OCI-M1 (cell line): ENCODE measurements at regions not wholly inside any gene's neighbourhood (a gene's known extent, or its start where the extent isn't known, plus 50 kb on each side); places are given as distances from the start of the nearest gene placed in this dataset.

ENCODE experiments used
- DNase-seq: peaks from one replicate; lab custom pipeline; 2025; lab: John Stamatoyannopoulos, UW

DNA sequence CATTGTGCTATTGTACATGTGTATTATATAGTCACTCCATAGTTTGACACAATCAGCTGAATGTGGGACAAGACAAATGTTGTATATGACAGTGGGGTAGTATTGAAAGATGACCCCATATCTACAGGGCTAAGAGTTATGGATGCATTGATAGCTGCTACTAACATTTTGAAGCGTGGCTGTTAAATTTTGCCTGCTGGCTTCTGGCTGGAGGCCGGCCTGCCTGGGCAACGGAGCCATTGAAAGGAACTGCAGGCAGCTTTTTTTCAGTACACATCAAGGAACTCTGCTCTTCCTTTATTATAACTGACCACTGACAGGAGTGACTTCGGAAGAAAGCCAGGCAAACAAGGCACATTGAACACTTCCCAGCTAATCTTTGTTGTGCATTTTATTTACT is 76.1 kb upstream of the TMEM33 start:
- no peak for DNase-seq

DNA sequence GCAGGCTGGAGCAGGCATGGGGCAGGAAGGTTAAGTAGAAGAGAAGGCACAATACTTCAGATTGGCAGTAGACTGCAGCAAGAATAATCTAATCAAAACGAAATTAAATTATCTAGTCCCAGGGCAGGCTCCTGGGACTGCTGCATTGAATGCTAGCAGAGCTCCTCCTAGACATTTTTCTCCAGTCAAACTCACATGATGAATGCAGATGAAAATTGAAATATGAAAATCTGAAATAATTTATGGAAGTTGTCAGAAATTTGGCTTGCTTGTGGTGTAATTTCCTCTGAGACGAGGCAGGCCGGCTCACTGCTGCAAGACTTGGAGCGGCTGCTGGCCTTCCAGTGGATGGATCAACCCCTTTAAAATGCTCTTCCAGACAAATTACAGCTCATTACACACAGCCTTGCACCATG is 78.0 kb upstream of the TMEM33 start:
- DNase-seq = no peak

DNA sequence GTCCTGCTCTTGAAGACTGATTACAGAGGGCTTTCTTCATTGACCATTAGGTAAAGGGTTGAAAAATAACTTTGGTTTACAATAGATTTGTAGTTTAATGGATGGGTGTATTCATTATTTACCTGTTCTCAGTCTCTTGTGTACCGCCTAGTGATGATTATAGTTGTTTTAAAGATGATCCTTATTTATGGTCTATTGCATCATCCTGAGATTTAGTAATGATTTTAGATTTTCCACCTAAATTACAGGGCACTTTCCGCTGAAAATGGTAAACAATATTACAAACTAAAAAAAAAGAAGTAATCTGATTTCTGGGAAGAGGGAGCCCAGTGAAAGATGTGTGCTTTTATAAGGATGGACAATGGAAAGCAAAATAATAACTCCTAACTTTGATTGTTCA is 78.4 kb upstream of the TMEM33 start:
- no peak for DNase-seq

DNA sequence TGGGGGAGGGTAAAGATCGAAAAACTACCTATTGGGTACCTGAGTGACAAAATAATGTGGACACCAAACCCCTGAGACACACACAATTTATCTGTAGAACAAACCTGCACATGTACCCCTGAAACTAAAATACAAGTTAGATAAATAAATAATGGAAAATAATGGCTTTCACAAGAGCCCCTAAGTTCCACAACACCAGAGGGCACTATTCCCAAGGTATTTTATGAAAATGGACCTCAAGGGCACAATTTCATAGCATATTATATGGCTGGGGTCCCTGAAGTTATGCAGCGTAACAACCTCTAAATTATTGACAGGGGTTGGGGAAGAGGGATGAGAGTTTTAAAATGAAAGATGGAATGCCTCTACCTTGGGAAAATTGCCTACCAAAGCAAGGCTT is 81.3 kb upstream of the TMEM33 start:
- DNase-seq = peak; percentile 18

DNA sequence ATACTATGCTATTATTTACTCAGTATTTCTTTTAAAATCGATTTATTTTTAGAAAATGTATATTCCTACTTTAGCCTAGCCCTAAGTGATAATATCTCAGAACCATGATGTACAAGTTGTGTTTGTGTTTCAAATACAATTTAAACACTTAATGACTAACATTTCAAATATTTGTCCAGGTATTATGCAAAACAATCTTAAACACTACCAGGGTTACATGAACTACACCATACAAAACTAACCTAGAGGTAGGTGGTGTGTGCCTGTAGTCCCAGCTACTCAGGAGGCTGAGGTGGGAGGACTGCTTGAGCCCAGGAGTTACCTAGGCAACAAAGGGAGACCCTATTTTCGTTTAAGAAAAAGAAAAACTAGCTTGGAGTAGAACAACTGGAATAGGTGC is 83.0 kb upstream of the TMEM33 start:
- DNase-seq = no peak

DNA sequence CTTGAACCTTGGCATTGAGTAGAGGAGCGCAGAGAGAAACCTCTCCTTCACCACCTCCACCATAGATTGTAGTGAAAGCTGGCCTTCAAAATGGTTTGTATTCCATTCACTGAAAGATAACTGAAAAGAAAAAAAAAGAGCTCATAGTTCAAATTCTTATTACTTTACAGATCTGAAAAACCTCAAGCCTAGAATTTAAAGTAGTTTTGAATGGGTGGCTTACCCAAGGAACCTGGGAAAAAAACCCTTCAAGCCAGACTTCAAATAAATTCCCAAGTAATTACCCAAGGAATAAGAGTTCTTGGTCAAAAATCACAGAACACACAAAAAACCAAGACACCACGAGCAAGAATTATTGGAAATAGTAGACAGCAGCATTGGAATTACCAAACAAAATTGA is 83.6 kb upstream of the TMEM33 start:
- DNase-seq = no peak

DNA sequence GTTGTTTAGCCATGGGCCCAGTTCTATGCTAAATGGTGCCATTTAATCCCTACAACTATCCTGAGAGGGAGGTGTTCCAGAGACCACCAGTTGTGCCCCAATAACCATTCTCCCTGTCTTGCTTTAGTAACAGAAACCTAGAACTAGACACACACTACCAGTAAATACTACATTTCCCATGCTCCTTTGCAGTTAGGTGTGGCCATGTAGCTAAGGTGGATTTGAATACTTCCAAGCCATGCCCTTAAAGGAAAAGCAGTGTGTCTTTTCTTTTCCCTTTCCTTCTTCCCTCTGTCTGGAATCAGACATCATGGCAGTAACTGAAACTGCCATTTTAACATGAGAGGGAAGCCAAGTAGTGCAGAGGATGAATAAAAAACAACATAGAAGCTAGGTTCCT is 90.9 kb upstream of the TMEM33 start:
- no peak for DNase-seq

DNA sequence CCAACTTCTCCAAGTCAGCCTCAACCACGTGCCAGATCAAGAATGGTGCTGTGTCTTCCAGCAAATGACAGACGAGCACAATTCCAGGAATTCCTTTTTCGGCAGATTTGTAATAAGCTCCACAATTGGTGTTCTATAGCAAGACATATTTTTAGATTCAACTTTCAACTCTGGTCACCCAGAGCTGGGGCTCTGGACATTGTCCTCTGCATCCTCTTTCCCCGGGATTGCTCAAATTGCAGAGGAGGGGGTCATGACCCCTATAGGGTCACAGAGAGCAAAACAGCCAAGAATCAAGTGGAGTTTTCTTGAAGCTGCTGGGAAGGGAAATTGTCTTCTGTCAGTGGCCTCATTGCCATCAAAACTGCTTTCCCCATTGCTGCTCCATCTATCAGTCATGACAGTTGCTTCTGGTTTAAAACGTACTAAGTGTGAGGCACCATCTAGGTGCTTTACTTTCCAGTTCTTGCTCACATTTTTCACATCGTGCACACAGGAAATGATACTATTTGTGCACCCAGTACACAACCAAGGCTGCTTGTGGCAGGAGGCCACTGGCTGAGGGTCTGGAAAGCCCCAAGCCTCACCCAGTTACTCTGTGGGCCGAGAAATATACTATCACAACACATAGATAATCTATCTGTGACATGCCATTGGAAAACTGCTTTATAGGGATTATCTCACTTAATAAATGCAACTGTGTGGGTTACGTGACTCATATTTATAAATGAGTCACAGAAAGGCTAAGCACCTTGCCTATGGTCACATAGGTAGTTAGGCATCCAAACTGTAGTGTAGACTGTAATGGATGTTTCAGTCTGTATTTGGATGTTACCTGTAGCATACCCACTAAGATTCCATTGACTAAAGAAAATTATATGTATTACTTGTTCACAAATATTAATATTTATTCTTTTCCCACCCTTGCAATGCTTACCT is 91.7 kb upstream of the PHOX2B start:
- no peak for DNase-seq

DNA sequence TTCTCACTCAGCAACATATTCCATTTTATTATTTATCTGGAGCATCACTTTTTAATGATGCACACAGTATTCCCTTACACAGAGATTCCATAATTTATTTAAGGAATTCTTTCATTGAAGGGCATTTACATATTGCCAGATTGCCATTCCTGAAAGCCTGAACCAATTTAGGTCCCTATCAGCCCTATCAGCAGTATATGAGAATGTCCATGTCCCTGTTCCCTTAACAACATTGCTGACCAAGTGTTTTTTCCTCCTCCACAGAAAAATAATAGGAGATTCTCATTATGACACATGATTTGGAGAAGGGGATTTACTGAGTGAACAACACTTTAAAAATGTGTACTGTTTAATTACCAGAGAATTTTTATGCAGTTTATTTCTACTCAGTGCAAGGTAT is 90.1 kb upstream of the PHOX2B start:
- DNase-seq = no peak

DNA sequence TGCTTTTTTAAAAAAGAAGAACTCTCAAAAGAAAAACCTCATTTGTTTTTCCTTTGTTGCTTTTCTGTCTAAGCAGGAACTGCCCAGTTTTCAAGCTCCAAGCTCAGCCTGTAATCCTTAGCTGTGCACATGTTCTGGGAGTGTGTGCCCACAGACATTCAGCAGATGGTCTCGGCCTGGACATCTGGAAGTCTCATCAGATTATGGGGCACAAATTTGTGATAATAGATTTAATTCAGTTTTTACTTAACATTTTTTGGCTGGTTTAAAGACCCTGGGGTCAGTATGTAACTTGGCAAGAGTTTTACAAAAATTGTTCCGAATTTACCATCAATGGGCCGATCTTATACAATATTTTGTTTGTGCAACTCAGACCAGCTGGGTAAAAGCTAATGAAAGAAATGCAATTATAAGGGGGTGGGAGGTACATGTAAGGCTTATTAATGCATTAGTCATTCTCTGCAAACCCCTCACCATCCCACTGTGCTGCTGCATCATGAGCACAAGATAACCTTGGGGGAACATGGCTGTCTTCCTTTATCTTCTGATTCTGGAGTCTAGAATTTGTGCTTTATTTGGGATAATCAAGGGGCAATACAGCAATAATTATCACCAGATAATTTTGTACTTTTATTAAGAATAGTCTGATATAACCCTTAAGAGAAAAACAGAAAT is 86.9 kb upstream of the PHOX2B start:
- DNase-seq = no peak

DNA sequence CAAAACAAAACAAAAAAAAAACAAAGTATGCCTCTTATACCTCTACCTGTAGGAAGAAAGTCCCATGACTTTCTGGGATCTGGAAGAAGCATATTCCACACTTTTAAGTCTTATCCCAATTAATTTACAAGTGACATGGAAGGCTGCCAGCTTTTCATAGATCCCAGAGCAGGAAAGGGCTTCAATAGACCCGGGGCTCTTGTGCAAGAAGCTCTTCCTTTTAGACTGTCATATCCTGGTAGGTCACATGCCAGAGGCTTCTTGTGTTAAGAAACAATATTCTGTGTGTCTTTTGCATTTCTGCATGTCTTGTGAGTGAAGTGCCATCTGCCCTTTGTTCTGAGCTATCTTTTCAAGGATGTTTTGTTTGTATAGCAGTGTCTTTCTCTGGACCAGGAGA is 84.4 kb upstream of the PHOX2B start:
- DNase-seq = no peak

DNA sequence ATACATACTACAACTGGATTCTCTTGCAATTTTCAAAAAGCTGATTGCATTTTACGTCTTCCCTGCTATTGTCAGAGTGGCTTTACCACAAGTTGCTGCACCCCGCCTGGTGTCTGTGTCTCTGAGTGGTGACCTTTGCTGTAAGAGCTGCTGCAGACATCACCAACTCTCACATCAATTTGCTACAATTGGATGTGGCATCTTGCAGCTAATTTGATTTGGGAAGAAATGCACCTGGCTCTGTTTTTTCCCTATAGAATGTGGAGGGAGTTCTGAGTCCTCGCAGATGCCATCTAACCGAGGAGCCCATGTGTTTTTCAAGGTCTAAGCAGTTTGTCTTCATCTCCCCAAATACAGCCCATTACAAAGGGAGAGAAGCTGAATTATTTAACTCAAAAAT is 73.8 kb upstream of the PHOX2B start:
- no peak for DNase-seq

DNA sequence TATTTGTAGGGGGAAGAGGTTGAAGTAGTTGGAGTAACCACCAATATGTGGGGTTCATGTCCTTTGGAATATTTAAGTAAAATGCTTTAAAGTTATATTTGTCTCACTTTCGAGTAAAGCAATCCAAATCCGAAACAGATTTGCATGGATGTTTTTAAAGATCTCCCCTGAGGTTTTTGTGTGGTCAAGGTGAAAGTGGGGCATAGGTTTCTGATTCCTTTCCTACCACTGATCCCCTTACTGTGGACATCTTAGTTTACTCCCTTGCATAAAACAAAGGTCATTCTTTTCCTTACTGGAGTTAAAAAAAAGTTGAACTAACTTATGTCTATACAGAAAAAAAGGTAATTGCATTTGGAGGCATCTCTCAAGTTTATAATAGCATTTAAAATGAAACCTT is 71.9 kb upstream of the PHOX2B start:
- DNase-seq = no peak

DNA sequence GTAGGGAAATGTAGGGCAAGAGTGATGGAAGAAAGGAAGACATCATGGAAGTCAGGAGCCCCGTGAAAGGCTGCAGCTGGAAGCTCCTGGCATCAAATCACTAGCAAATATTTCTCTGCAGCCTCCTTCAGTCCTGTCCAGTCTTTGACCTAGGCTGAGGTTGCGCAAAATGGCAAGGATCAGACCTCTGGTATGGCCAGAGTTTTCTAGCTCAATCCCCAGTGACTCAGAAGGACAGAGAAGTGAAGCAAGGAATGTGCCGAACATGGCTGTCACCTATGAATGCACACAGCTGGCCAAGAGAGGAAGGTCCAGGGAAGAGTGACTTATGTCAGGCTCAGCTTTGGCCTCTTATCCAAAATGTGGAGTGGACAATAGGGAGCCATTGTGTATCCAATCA is 71.1 kb upstream of the PHOX2B start:
- DNase-seq = no peak

DNA sequence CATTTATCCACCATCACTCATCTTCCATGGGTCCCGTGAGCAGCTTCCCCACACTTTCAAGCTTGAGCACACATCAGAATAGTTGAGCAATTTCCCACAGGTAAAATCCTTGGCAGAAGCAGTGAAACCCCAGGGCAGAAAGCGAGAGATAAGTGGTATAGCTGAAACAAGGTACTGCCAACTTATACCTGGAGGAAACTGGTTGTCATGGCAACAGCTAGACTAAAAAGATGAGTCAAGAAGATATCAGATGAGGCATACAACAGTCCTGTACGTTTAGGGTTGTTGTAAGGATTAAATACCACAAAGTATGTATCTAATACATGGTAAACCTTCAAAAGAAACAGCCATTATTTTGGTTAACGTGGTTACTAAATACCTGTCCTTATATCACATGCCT is 66.9 kb upstream of the PHOX2B start:
- no peak for DNase-seq

DNA sequence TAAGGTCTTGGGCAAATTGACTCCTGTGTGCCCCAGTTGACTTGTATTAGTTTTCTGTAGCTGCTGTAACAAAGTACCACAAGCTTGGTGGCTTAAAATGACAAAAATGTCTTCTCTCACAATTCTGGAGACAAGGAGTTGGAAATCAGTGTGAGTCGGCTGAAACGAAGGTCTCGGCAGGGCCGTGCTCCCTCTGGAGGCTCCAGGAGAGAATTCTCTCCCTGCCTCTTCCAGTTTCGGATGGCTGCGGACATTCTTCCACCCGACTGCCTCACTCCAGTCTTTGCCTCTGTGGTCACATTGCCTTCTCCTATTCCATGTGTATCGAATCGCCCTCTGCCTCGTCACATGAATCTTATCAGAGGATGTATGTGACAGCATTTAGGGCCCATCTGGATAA is 66.0 kb upstream of the PHOX2B start:
- DNase-seq = no peak

DNA sequence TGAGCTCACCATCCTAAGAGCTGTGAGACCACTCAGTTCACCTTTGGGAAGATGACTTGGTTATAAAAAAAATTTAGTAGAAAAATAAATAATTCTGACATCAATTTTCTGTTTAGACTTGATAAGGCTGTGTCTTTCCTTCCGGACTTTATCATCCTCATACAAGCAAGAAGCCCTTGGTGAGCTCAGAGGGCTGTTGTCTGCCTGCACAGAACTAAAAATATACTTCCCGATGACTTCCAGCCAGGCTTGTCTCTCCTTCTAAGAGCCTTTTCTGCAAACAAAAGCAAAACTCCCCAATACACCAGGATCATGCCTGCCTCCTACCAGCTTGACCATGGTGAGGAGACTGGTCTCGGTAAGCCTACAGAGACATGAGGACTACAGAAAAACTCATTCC is 58.3 kb upstream of the PHOX2B start:
- DNase-seq = no peak

DNA sequence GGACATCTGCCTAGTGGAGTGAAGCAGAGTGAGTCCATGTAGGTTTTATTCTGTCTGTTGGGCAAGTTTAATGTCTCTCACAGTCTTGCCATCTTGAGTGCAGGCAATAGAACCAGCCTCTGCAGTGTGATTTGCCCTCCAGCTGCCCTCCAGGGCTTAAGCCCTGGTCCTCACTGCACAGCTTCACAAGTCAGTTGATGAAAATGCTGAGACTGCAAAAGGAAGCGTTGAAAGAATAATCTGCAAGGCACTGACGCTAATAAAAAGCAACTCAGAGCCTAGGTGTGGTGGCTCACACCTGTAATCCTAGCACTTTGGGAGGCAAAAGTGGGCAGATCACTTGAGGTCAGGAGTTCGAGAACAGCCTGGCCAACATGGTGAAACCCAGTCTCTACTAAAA is 54.1 kb upstream of the PHOX2B start:
- no peak for DNase-seq

DNA sequence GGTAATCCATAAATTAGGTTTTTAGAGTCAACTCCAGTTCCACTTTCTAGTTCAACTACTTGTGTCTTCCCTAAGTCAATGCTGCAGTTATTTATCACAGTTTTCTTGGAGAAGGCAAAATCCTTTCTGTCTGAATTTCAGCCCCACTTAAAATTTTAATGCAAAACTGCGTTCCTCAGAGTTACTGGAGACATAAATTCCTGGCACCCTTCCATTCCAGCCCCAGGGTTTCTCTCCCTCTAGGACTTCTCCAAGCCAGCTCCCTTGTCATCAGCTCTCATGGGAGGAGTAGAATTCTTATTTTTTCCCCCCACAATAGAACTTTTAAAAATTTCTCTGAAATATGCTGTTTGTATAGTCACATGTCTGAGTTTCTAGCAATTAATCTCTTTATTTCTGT is 50.6 kb upstream of the PHOX2B start:
- DNase-seq = no peak
